ENCODE measurements at regions not wholly inside any gene's neighbourhood (a gene's known extent, or its start where the extent isn't known, plus 50 kb on each side); places are given as distances from the start of the nearest gene placed in this dataset.

GRCh38 chr3:72586694-72587093 is 261.6 kb downstream of the SHQ1 start:
- DNase-seq, result no peak

GRCh38 chr3:72585966-72586365 is 262.3 kb downstream of the SHQ1 start:
- DNase-seq, result no peak

- no peak for DNase-seq
Observed at GRCh38 chr3:72584262-72584661, 264.0 kb downstream of the SHQ1 start.

GRCh38 chr3:72582963-72583362 is 265.3 kb downstream of the SHQ1 start:
- no peak for DNase-seq

GRCh38 chr3:72582211-72582878 is 265.9 kb downstream of the SHQ1 start:
- DNase-seq, result no peak

- no peak for DNase-seq
Observed at GRCh38 chr3:72580900-72581299, 267.3 kb downstream of the SHQ1 start.

- DNase-seq, result no peak
Observed at GRCh38 chr3:72580246-72580756, 267.9 kb downstream of the SHQ1 start.

- no peak for DNase-seq
Observed at GRCh38 chr3:72579581-72580245, 268.5 kb downstream of the SHQ1 start.

- no peak for DNase-seq
Observed at GRCh38 chr3:72579191-72579580, 269.1 kb downstream of the SHQ1 start.

- no peak for DNase-seq
Observed at GRCh38 chr3:72577190-72577589, 271.1 kb downstream of the SHQ1 start.

- no peak for DNase-seq
Observed at GRCh38 chr3:72576563-72576962, 271.7 kb downstream of the SHQ1 start.

- no peak for DNase-seq
Observed at GRCh38 chr3:72574144-72574543, 274.1 kb downstream of the SHQ1 start.

- DNase-seq, result no peak
Observed at GRCh38 chr3:72573051-72573450, 275.2 kb downstream of the SHQ1 start.

- DNase-seq, result no peak
Observed at GRCh38 chr3:72572489-72573007, 275.7 kb downstream of the SHQ1 start.

- no peak for DNase-seq
Observed at GRCh38 chr3:72571638-72572114, 276.6 kb downstream of the SHQ1 start.

GRCh38 chr3:72571052-72571451 is 277.2 kb downstream of the SHQ1 start:
- DNase-seq, result no peak

- no peak for DNase-seq
Observed at GRCh38 chr3:72569754-72570440, 278.3 kb downstream of the SHQ1 start.

- DNase-seq, result no peak
Observed at GRCh38 chr3:72568083-72568482, 280.2 kb downstream of the SHQ1 start.

- no peak for DNase-seq
Observed at GRCh38 chr3:72567474-72567873, 280.8 kb downstream of the SHQ1 start.

GRCh38 chr3:72565593-72565992 is 282.7 kb downstream of the SHQ1 start:
- no peak for DNase-seq

- DNase-seq, result no peak
Observed at GRCh38 chr3:72563690-72564370, 284.4 kb downstream of the SHQ1 start.

- DNase-seq, result no peak
Observed at GRCh38 chr3:72560846-72561675, 287.2 kb downstream of the SHQ1 start.

Measured in T-helper 9 cell (primary cell).